Lower leg skin (tissue), 3 donors: ENCODE measurements at regions not wholly inside any gene's neighbourhood (a gene's known extent, or its start where the extent isn't known, plus 50 kb on each side); places are given as distances from the start of the nearest gene placed in this dataset.

ENCODE experiments used
- POLR2A ChIP-seq, 2 donors: fragments of 450-650 bp; IDR thresholded peaks; one replicate each; pipeline ENCODE4 v1.6.1; 2016 to 2017; ENCODE audit warnings: antibody characterized with exemption in 2 of 2, mild to moderate bottlenecking in 1 of 2, moderate library complexity in 1 of 2
- TF ChIP-seq, protein P1 (sequence below), 3 donors: fragments of 450-650 bp; IDR thresholded peaks; one replicate each; pipeline ENCODE4 v1.5.1; 2016; ENCODE audit warnings: antibody characterized with exemption in 3 of 3, mild to moderate bottlenecking in 3 of 3, moderate library complexity in 2 of 3

- TF ChIP-seq, protein P1, sequence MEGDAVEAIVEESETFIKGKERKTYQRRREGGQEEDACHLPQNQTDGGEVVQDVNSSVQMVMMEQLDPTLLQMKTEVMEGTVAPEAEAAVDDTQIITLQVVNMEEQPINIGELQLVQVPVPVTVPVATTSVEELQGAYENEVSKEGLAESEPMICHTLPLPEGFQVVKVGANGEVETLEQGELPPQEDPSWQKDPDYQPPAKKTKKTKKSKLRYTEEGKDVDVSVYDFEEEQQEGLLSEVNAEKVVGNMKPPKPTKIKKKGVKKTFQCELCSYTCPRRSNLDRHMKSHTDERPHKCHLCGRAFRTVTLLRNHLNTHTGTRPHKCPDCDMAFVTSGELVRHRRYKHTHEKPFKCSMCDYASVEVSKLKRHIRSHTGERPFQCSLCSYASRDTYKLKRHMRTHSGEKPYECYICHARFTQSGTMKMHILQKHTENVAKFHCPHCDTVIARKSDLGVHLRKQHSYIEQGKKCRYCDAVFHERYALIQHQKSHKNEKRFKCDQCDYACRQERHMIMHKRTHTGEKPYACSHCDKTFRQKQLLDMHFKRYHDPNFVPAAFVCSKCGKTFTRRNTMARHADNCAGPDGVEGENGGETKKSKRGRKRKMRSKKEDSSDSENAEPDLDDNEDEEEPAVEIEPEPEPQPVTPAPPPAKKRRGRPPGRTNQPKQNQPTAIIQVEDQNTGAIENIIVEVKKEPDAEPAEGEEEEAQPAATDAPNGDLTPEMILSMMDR (IDR thresholded peaks at IDR 0.05), result no peak
- TF ChIP-seq POLR2A (IDR thresholded peaks at IDR 0.05), result no peak
These were observed 305.7 kb upstream of the ASIC2 start for GRCh38 chr17:33598797-33599196.
